ENCODE measurements at regions not wholly inside any gene's neighbourhood (a gene's known extent, or its start where the extent isn't known, plus 50 kb on each side); places are given as distances from the start of the nearest gene placed in this dataset.

- Histone ChIP-seq H3K36me3 (ENCODE audit: control insufficient read depth, insufficient read depth, low read length) (no peaks in the 10 kb centered on the region), H3K4me3 (ENCODE audit: low read depth in 2 of 2, low read length in 2 of 2) (no peak overlapping the region), H3K4me1 (ENCODE audit: control insufficient read depth, insufficient read depth, low read length) (no peaks in the 10 kb centered on the region), H3K27ac (ENCODE audit: low read length) (no peak overlapping the region), H3K27me3 (ENCODE audit: control insufficient read depth, insufficient read depth, low read length) (no peaks in the 10 kb centered on the region), H3K9me3 (ENCODE audit: control insufficient read depth, insufficient read depth, low read depth, low read length) (no peaks in the 10 kb centered on the region)
- no peak for ATAC-seq
- intact Hi-C loops (cut with micrococcal nuclease; ENCODE audit: unreplicated experiment) = no loop called here
- in situ Hi-C loops (cut with HindIII; ENCODE audit: low pct_unique_long_range_greater_than_20kb, low sequenced_read_pairs) = no loop called here
- TF ChIP-seq CTCF (IDR thresholded peaks at IDR 0.05) = no peak
- no peak for TF ChIP-seq REST (IDR thresholded peaks at IDR 0.05; ENCODE audit: insufficient read depth in 1 of 2, low read depth in 2 of 2, low read length in 1 of 2)
- no peak for TF ChIP-seq TCF7L2 (IDR thresholded peaks at IDR 0.05; ENCODE audit: low read depth, low read length)
- TF ChIP-seq POLR2AphosphoS5 (IDR thresholded peaks at IDR 0.05; ENCODE audit: low read depth, low read length) = no peak
- no peak for TF ChIP-seq SIN3A (IDR thresholded peaks at IDR 0.05; ENCODE audit: borderline replicate concordance, insufficient read depth, low read depth, low read length)
- BruUV-seq (replicated peaks) = no TSS peak
- no peak for DNase-seq (ENCODE audit: low read depth, low spot score)
- ChIA-PET POLR2A (no interaction called here), CTCF (interaction anchor here (0.6 kb wide), 1 partner anchor 729 kb away, joined by 3 read pairs; no protein-coding TSS in a partner anchor)
Observed at GRCh38 chr1:87450136-87450535, 121.5 kb downstream of the LMO4 start.

GRCh38 chr1:87450615-87451209 lies 122.0 kb downstream of the LMO4 start:
- no TSS peak for BruUV-seq (replicated peaks)
- DNase-seq (ENCODE audit: low read depth, low spot score) = no peak
- peak; percentile 53 for ATAC-seq
- Histone ChIP-seq H3K27me3 (ENCODE audit: control insufficient read depth, insufficient read depth, low read length) (no peaks in the 10 kb centered on the region), H3K4me3 (ENCODE audit: low read depth in 2 of 2, low read length in 2 of 2) (no peak overlapping the region), H3K27ac (ENCODE audit: low read length) (no peak overlapping the region), H3K4me1 (ENCODE audit: control insufficient read depth, insufficient read depth, low read length) (no peaks in the 10 kb centered on the region), H3K9me3 (ENCODE audit: control insufficient read depth, insufficient read depth, low read depth, low read length) (no peaks in the 10 kb centered on the region), H3K36me3 (ENCODE audit: control insufficient read depth, insufficient read depth, low read length) (no peaks in the 10 kb centered on the region)
- in situ Hi-C loops (cut with HindIII; ENCODE audit: low pct_unique_long_range_greater_than_20kb, low sequenced_read_pairs) = no loop called here
- intact Hi-C loops (cut with micrococcal nuclease; ENCODE audit: unreplicated experiment) = no loop called here
- TF ChIP-seq CTCF (IDR thresholded peaks at IDR 0.05) (peak; percentile 36), POLR2AphosphoS5 (IDR thresholded peaks at IDR 0.05; ENCODE audit: low read depth, low read length) (no peak)
- ChIA-PET CTCF (interaction anchor here (0.6 kb wide), 1 partner anchor 728 kb away, joined by 3 read pairs; no protein-coding TSS in a partner anchor), POLR2A (no interaction called here)

Data from Panc1 (cell line).